Lower leg skin (tissue), 4 donors: ENCODE measurements at regions not wholly inside any gene's neighbourhood (a gene's known extent, or its start where the extent isn't known, plus 50 kb on each side); places are given as distances from the start of the nearest gene placed in this dataset.

Experiments used
- DNase-seq, 2 donors: peaks; one replicate each; pipeline ENCODE4 v3.0.0-alpha.2; 2019; ENCODE audit warnings: low spot score in 2 of 2
- H3K4me3 ChIP-seq: fragments of 200-600 bp; sonication (generic); 2 replicates; pipeline ENCODE4 v1.5.1; 2017; ENCODE audit warnings: mild to moderate bottlenecking, low read depth; ENCODE audit not compliant: poor library complexity, severe bottlenecking
- POLR2A ChIP-seq, 2 donors: fragments of 450-650 bp; IDR thresholded peaks; one replicate each; pipeline ENCODE4 v1.6.1; 2016 to 2017; ENCODE audit warnings: antibody characterized with exemption in 2 of 2, mild to moderate bottlenecking in 1 of 2, moderate library complexity in 1 of 2
- WGBS, 2 donors: methylation state at CpG; one replicate each; pipeline ENCODE4 v1.1.5; 2018; 5-methylcytosine and 5-hydroxymethylcytosine counted together
- intact Hi-C: fragments of 100-400 bp; cut with DNase I; formaldehyde crosslinking; loops from one replicate; pipeline ENCODE4 v1.15.0; 2023; ENCODE audit warnings: low total_unique reads
- TF ChIP-seq, protein P1 (sequence below), 3 donors: fragments of 450-650 bp; IDR thresholded peaks; one replicate each; pipeline ENCODE4 v1.5.1; 2016; ENCODE audit warnings: antibody characterized with exemption in 3 of 3, mild to moderate bottlenecking in 3 of 3, moderate library complexity in 2 of 3

- DNase-seq: peak in 1 of 2 donors; percentile 59
- 86 to 90% methylated on average over 9 of the region's 9 CpGs for WGBS, 2 donors
- no peak overlapping the region for H3K4me3 ChIP-seq
- TF ChIP-seq, protein P1, sequence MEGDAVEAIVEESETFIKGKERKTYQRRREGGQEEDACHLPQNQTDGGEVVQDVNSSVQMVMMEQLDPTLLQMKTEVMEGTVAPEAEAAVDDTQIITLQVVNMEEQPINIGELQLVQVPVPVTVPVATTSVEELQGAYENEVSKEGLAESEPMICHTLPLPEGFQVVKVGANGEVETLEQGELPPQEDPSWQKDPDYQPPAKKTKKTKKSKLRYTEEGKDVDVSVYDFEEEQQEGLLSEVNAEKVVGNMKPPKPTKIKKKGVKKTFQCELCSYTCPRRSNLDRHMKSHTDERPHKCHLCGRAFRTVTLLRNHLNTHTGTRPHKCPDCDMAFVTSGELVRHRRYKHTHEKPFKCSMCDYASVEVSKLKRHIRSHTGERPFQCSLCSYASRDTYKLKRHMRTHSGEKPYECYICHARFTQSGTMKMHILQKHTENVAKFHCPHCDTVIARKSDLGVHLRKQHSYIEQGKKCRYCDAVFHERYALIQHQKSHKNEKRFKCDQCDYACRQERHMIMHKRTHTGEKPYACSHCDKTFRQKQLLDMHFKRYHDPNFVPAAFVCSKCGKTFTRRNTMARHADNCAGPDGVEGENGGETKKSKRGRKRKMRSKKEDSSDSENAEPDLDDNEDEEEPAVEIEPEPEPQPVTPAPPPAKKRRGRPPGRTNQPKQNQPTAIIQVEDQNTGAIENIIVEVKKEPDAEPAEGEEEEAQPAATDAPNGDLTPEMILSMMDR (IDR thresholded peaks at IDR 0.05): no peak
- TF ChIP-seq POLR2A (IDR thresholded peaks at IDR 0.05): no peak
- intact Hi-C loops: no loop called here
These were observed 711.8 kb downstream of the UQCRFS1 start for GRCh38 chr19:28500982-28501630.

DNA sequence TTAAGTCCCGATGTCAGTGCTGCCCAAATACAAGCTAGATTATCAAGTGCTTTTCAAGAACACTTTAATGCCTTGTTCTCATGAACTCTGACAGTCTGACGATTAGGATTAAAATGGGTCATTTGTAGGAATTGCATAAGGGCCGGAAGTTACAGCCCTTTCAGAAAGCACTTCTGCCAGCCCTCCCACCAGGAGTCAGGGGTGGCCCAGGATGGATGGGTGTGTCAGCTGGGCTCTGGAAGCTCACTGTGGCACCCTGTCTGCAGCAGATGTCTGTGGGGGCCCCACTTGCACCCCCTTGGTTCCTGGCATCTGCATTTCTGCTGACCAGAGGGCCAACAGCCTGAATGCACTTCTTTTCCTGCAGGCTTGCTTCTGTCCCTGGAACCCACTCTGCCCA lies 712.7 kb downstream of the UQCRFS1 start:
- intact Hi-C loops: no loop called here
- no peak for DNase-seq
- H3K4me3 ChIP-seq: no peak overlapping the region
- WGBS, 2 donors: 75 to 84% methylated on average over 3 of the region's 3 CpGs
- no peak for TF ChIP-seq POLR2A (IDR thresholded peaks at IDR 0.05)
- TF ChIP-seq, protein P1 (IDR thresholded peaks at IDR 0.05): no peak

DNA sequence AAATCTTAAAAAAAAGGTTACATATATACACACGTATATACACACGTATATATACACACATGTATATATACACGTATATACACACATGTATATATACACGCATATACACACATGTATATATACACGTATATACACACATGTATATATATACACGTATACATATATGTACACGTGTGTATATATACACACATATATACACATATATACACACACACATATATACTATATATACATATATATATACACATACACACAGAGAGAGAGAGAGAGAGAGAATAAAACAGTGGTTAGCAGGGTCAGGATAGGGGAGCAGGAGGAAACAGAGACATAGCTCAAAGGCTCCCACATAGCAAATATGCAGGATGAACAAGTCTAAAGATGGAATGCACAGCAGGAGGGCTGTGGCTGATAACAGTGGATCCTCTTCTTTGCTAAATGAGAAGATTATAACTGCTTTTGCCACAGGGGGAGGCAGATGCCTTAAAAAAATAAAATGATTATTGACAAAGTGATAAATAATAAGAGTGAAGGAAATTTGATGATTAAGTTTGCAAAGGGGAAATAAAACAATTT lies 714.5 kb downstream of the UQCRFS1 start:
- 79 to 80% methylated on average over 7 of the region's 7 CpGs for WGBS, 2 donors

GRCh38 chr19:28497887-28498286 lies 715.1 kb downstream of the UQCRFS1 start:
- no peak for DNase-seq
- intact Hi-C loops: no loop called here
- TF ChIP-seq POLR2A (IDR thresholded peaks at IDR 0.05): no peak
- 88 to 92% methylated on average over 4 of the region's 4 CpGs for WGBS, 2 donors
- no peak overlapping the region for H3K4me3 ChIP-seq

More for the DNA sequence above, 714.5 kb downstream of the UQCRFS1 start:
- H3K4me3 ChIP-seq: no peak overlapping the region
- intact Hi-C loops: no loop called here
- no peak for TF ChIP-seq POLR2A (IDR thresholded peaks at IDR 0.05)
- TF ChIP-seq, protein P1 (IDR thresholded peaks at IDR 0.05): no peak
- no peak for DNase-seq

GRCh38 chr19:28497137-28497536 lies 715.8 kb downstream of the UQCRFS1 start:
- TF ChIP-seq, protein P1 (IDR thresholded peaks at IDR 0.05): no peak
- no peak for TF ChIP-seq POLR2A (IDR thresholded peaks at IDR 0.05)
- intact Hi-C loops: no loop called here
- no peak overlapping the region for H3K4me3 ChIP-seq
- 84 to 85% methylated on average over 5 of the region's 5 CpGs for WGBS, 2 donors
- no peak for DNase-seq

- intact Hi-C loops: no loop called here
- TF ChIP-seq, protein P1 (IDR thresholded peaks at IDR 0.05): no peak
- TF ChIP-seq POLR2A (IDR thresholded peaks at IDR 0.05): no peak
- H3K4me3 ChIP-seq: no peak overlapping the region
- WGBS, 2 donors: 72 to 77% methylated on average over 4 of the region's 4 CpGs
- no peak for DNase-seq
These were observed 717.9 kb downstream of the UQCRFS1 start for GRCh38 chr19:28495046-28495445.
